Stimulated activated naive CD8-positive, alpha-beta T cell treated with anti-CD3 and anti-CD28 coated beads, Interleukin-15, amount 100 ng/mL, for 72 hours (primary cell): ENCODE measurements at regions not wholly inside any gene's neighbourhood (a gene's known extent, or its start where the extent isn't known, plus 50 kb on each side); places are given as distances from the start of the nearest gene placed in this dataset.

Source experiments
- ATAC-seq: fragments of 150-1000 bp; cut with Tn5 transposase; 2 replicates; pipeline ENCODE4 v1.10.0; 2021; ENCODE audit warnings: mild to moderate bottlenecking, moderate library complexity
- DNase-seq, 2 donors: peaks; one replicate each; pipeline ENCODE4 v3.0.0; 2021 to 2022
- H3K27ac Mint-ChIP-seq, 2 donors: one replicate each; pipeline ENCODE4 v1.8.0; 2022; ENCODE audit warnings: mild to moderate bottlenecking in 2 of 2, mixed read lengths in 2 of 2, moderate library complexity in 2 of 2
- H3K27me3 Mint-ChIP-seq: one replicate; pipeline ENCODE4 v1.8.0; 2022; ENCODE audit warnings: mixed read lengths
- H3K4me1 Mint-ChIP-seq: one replicate; pipeline ENCODE4 v1.8.0; 2022; ENCODE audit warnings: mild to moderate bottlenecking, mixed read lengths
- H3K4me3 Mint-ChIP-seq, 2 donors: one replicate each; pipeline ENCODE4 v1.8.0; 2022; ENCODE audit warnings: mild to moderate bottlenecking in 2 of 2, mixed read lengths in 2 of 2, moderate library complexity in 1 of 2
- H3K9me3 Mint-ChIP-seq, 2 donors: one replicate each; pipeline ENCODE4 v1.8.0; 2022; ENCODE audit warnings: mixed read lengths in 2 of 2

GRCh38 chr18:34280000-34280399 is 55.3 kb upstream of the NOL4 start:
- ATAC-seq = no peak
- no peak for DNase-seq
- Mint-ChIP-seq H3K4me1 (no peaks in the 10 kb centered on the region), H3K27me3 (no peaks in the 10 kb centered on the region), H3K4me3 (no peak overlapping the region), H3K27ac (no peak overlapping the region), H3K9me3 (no peaks in the 10 kb centered on the region)

GRCh38 chr18:34280653-34281052 is 55.9 kb upstream of the NOL4 start:
- Mint-ChIP-seq H3K4me1 (no peaks in the 10 kb centered on the region), H3K4me3 (no peak overlapping the region)
- no peak for ATAC-seq

GRCh38 chr18:34281290-34281689 is 56.6 kb upstream of the NOL4 start:
- Mint-ChIP-seq H3K27ac (no peak overlapping the region), H3K9me3 (no peaks in the 10 kb centered on the region), H3K4me1 (no peaks in the 10 kb centered on the region), H3K4me3 (no peak overlapping the region), H3K27me3 (no peaks in the 10 kb centered on the region)
- DNase-seq (no peak), ATAC-seq (no peak)

More at GRCh38 chr18:34280653-34281052, 55.9 kb upstream of the NOL4 start:
- Mint-ChIP-seq H3K27ac (no peak overlapping the region), H3K9me3 (no peaks in the 10 kb centered on the region), H3K27me3 (no peaks in the 10 kb centered on the region)
- no peak for DNase-seq

GRCh38 chr18:34281722-34282121 is 57.0 kb upstream of the NOL4 start:
- no peaks in the 10 kb centered on the region for H3K27me3 Mint-ChIP-seq
- no peak for DNase-seq
- ATAC-seq = no peak
- H3K4me3 Mint-ChIP-seq = no peak overlapping the region
- no peak overlapping the region for H3K27ac Mint-ChIP-seq
- no peaks in the 10 kb centered on the region for H3K4me1 Mint-ChIP-seq
- no peaks in the 10 kb centered on the region for H3K9me3 Mint-ChIP-seq

GRCh38 chr18:34283506-34283905 is 58.8 kb upstream of the NOL4 start:
- Mint-ChIP-seq H3K27ac (peak overlapping the region in 1 of 2 donors; percentile 2), H3K4me1 (no peaks in the 10 kb centered on the region), H3K9me3 (peaks cover 8 to 11% of the 10 kb centered on the region in 2 donors), H3K27me3 (no peaks in the 10 kb centered on the region), H3K4me3 (no peak overlapping the region)
- DNase-seq (no peak), ATAC-seq (no peak)

GRCh38 chr18:34287825-34288224 is 63.1 kb upstream of the NOL4 start:
- Mint-ChIP-seq H3K27me3 (no peaks in the 10 kb centered on the region), H3K9me3 (peaks cover 18% of the 10 kb centered on the region in 2 donors), H3K4me1 (no peaks in the 10 kb centered on the region), H3K27ac (no peak overlapping the region), H3K4me3 (no peak overlapping the region)
- ATAC-seq (no peak), DNase-seq (no peak)

- Mint-ChIP-seq H3K27me3 (no peaks in the 10 kb centered on the region), H3K27ac (no peak overlapping the region), H3K9me3 (peaks cover 13 to 18% of the 10 kb centered on the region in 2 donors), H3K4me1 (no peaks in the 10 kb centered on the region), H3K4me3 (no peak overlapping the region)
- DNase-seq (no peak), ATAC-seq (no peak)
These were observed 67.9 kb upstream of the NOL4 start for GRCh38 chr18:34292594-34292993.

GRCh38 chr18:34297287-34297686 is 72.6 kb upstream of the NOL4 start:
- H3K27me3 Mint-ChIP-seq = no peaks in the 10 kb centered on the region
- DNase-seq (no peak), ATAC-seq (no peak)
- no peak overlapping the region for H3K27ac Mint-ChIP-seq
- no peak overlapping the region for H3K4me3 Mint-ChIP-seq
- peaks cover 0 to 6% of the 10 kb centered on the region in 2 donors for H3K9me3 Mint-ChIP-seq
- H3K4me1 Mint-ChIP-seq = no peaks in the 10 kb centered on the region

GRCh38 chr18:34299828-34300227 is 75.1 kb upstream of the NOL4 start:
- Mint-ChIP-seq H3K9me3 (peaks cover 4 to 10% of the 10 kb centered on the region in 2 donors), H3K27me3 (no peaks in the 10 kb centered on the region), H3K4me1 (no peaks in the 10 kb centered on the region), H3K27ac (no peak overlapping the region), H3K4me3 (no peak overlapping the region)
- no peak for DNase-seq
- ATAC-seq = no peak

- DNase-seq (no peak), ATAC-seq (no peak)
- no peak overlapping the region for H3K4me3 Mint-ChIP-seq
- no peak overlapping the region for H3K27ac Mint-ChIP-seq
- H3K4me1 Mint-ChIP-seq = no peaks in the 10 kb centered on the region
- no peaks in the 10 kb centered on the region for H3K27me3 Mint-ChIP-seq
- peaks cover 7 to 23% of the 10 kb centered on the region in 2 donors for H3K9me3 Mint-ChIP-seq
These were observed 86.8 kb upstream of the NOL4 start for GRCh38 chr18:34311468-34311867.

GRCh38 chr18:34314847-34315246 is 90.1 kb upstream of the NOL4 start:
- Mint-ChIP-seq H3K4me3 (no peak overlapping the region), H3K9me3 (peaks cover 0 to 8% of the 10 kb centered on the region in 2 donors)

GRCh38 chr18:34315591-34316352 is 91.1 kb upstream of the NOL4 start:
- ATAC-seq = no peak
- H3K9me3 Mint-ChIP-seq = peaks cover 0 to 8% of the 10 kb centered on the region in 2 donors
- DNase-seq = no peak
- no peak overlapping the region for H3K4me3 Mint-ChIP-seq
- H3K4me1 Mint-ChIP-seq = no peaks in the 10 kb centered on the region
- no peaks in the 10 kb centered on the region for H3K27me3 Mint-ChIP-seq
- no peak overlapping the region for H3K27ac Mint-ChIP-seq

More at GRCh38 chr18:34314847-34315246, 90.1 kb upstream of the NOL4 start:
- H3K27me3 Mint-ChIP-seq = no peaks in the 10 kb centered on the region
- H3K4me1 Mint-ChIP-seq = no peaks in the 10 kb centered on the region
- no peak overlapping the region for H3K27ac Mint-ChIP-seq
- DNase-seq (no peak), ATAC-seq (no peak)

- no peak for ATAC-seq
- Mint-ChIP-seq H3K4me3 (no peak overlapping the region), H3K27ac (no peak overlapping the region), H3K4me1 (no peaks in the 10 kb centered on the region), H3K27me3 (no peaks in the 10 kb centered on the region), H3K9me3 (peaks cover 0 to 4% of the 10 kb centered on the region in 2 donors)
- DNase-seq = no peak
These were observed 95.6 kb upstream of the NOL4 start for GRCh38 chr18:34320267-34320666.

GRCh38 chr18:34321066-34321465 is 96.4 kb upstream of the NOL4 start:
- ATAC-seq (no peak), DNase-seq (no peak)
- Mint-ChIP-seq H3K9me3 (peaks cover 6 to 7% of the 10 kb centered on the region in 2 donors), H3K4me1 (no peaks in the 10 kb centered on the region), H3K4me3 (no peak overlapping the region), H3K27ac (no peak overlapping the region), H3K27me3 (no peaks in the 10 kb centered on the region)

- peak in 1 of 2 donors; percentile 7 for DNase-seq
These were observed 97.9 kb upstream of the NOL4 start for GRCh38 chr18:34322365-34323289.

GRCh38 chr18:34329840-34330239 is 105.1 kb upstream of the NOL4 start:
- Mint-ChIP-seq H3K27ac (no peak overlapping the region), H3K9me3 (peaks cover 14 to 15% of the 10 kb centered on the region in 2 donors), H3K27me3 (no peaks in the 10 kb centered on the region), H3K4me1 (no peaks in the 10 kb centered on the region), H3K4me3 (no peak overlapping the region)
- ATAC-seq (no peak), DNase-seq (no peak)

More at GRCh38 chr18:34322365-34323289, 97.9 kb upstream of the NOL4 start:
- ATAC-seq = no peak
- Mint-ChIP-seq H3K27me3 (no peaks in the 10 kb centered on the region), H3K4me1 (no peaks in the 10 kb centered on the region), H3K4me3 (no peak overlapping the region), H3K27ac (no peak overlapping the region), H3K9me3 (peaks cover 6 to 14% of the 10 kb centered on the region in 2 donors)
